HG03159 (cell line): ENCODE measurements at regions not wholly inside any gene's neighbourhood (a gene's known extent, or its start where the extent isn't known, plus 50 kb on each side); places are given as distances from the start of the nearest gene placed in this dataset.

Experiments
- ATAC-seq: cut with Tn5 transposase; IDR thresholded peaks from one replicate; pipeline ENCODE4 v1.9.1; 2021; ENCODE audit warnings: mild to moderate bottlenecking, moderate library complexity; ENCODE audit not compliant: unreplicated experiment

DNA sequence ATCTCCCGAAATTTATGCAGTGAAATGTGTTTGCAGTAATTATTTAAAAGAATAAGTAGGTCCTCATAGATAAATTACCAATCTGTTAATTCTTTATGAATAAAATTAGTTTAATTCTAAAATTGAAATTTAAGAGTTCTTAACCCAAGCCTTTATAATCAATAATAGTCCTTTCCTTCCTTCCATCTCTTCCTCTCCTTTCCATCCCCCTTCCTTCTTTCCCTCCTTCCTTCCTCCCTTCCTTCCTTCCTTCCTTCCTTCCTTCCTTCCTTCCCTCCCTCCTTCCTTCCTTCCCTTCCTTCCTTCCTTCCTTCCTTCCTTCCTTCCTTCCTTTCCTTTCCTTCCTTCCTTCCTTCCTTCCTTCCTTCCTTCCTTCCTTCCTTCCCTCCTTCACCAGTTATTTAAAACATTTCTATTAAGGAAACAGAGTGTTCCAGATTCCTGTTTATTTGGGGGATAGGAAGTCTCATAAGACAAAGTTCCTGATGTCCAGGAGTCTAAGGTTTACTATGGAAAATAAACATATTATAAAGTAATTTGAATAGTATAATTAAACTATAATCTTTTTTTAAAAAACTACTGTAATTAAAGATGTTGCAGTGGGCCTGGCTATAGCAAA is 285.3 kb upstream of the NOX3 start:
- ATAC-seq: no peak

DNA sequence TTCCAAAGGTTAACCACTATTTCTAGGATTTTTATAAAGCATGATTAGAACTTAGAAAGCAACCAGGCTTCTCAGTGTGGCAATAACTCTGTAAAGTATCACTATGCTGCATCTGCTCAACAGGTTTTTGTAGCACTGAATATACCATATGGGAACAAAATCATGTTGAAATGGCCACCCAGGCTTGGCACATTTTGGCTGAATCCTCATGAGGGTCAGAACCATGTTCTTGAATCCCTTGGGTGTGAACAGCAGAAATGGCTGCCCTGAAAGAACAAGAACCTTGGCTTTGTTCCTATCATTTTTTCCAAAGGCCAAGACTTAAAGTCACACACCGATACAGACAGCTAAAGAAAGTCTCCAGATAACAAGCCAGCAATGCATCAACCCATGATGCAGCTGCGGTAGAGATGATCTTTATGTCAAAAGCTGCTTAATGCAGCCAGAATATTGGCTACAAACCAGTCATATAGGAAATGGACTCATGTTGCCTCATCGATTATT is 283.0 kb upstream of the NOX3 start:
- no peak for ATAC-seq

DNA sequence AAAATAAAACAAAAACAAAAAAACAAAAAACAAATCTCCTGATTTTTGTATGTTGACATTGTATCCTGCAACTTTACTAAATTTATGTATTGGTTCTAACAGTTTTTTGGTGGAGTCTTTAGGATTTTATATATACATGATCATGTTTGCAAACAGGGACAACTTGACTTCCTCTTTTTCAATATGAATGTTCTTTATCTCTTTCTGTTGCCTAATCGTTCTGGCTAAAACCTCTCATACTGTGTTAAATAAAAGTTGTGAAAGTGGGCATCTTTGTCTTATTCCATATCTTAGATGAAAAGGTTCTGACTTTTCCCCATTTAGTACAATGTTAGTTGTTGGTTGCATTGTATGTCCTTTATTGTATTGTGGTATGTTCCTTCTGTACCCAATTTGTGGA is 261.7 kb upstream of the NOX3 start:
- no peak for ATAC-seq

DNA sequence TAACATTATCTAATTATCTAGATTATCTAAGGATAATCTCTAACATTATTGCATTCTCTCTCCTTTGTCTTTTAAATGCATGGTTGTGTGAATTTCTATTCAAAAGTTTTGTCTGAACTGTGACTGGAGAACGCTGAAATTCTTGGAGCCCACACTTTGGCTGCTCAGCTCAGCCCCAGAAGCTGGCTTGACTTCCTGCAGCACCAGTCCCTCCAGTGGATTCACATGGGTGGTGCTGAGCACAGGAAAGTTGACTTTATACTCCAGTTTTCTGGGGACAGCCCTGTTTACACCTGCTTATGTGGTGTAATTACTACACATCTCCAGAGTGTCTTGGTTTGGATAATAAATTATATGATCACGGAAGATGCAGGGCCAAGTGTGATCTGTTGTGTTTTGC is 255.1 kb upstream of the NOX3 start:
- no peak for ATAC-seq

DNA sequence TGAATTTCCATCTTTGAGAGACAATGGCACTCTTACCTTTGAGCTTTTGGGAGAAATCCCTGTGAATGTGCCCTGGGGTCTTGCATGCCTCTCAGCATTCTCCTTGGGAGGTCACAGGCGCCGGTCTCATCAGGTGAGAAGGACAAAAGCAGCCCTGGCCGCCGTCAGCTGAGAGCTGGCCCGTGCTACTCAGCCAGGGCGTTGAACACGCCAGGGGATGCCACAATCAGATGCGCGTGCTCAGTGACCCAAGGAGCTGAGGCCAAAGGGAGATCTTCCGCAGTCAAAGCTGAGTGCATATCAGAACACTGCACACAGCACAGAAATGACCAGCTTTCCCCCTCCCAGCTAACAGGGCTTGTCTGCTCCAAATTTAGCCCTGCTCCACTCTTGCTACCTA is 253.6 kb upstream of the NOX3 start:
- ATAC-seq: no peak

DNA sequence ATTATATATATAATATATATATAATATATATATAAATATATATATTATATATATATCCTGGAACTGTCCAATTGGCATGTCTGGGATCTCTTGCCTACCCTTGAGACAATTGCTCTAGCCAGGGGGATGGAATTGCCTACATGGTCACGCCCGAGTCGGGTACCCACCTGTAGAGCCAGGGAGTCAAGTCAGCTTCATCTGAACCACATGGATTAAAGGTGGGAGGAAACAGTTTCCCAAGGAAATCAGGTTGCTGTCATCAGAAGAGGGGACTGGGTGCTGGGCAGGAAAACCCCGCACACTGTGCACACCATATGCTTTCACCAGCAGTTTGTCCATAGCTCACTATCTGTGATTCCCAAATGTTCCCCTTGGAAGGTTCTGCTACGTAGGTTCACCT is 252.5 kb upstream of the NOX3 start:
- ATAC-seq: no peak

DNA sequence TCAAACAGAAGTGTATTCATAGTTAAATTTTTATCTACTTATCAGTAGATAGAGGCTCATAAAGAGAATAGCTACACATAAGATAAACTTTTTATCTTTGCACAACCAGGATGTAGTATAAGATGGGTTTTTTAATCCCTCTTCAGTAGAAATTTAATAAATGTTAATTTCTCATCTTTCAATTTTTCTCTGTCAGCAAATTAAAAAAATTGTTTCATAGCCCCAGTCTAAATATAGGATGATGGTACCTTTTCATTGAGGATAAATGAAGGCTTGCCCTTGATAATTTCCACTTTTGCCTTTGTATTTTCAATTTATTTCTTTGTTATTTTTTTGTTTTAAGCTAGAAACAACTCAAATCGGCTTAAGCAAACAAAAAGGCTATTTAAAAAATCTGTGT is 251.2 kb upstream of the NOX3 start:
- no peak for ATAC-seq

DNA sequence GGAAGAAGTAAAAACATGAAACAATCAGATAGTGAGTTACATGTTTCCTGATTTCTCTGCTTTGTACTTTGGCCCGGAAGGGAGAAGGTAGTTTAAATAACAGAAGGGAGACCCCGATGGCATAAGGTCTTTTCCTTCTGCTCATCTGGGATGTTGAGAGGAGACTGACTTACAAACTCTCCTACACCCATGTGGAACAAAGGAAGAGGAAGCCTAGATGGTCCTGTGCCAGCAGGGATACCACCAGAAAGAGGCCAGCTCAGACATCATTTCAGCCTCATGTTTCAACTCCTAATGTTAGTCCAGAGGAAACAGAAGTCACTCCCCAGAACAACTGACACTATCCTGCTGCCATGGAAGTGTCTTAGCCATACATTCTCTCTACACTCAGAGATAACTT is 250.7 kb upstream of the NOX3 start:
- ATAC-seq: no peak

DNA sequence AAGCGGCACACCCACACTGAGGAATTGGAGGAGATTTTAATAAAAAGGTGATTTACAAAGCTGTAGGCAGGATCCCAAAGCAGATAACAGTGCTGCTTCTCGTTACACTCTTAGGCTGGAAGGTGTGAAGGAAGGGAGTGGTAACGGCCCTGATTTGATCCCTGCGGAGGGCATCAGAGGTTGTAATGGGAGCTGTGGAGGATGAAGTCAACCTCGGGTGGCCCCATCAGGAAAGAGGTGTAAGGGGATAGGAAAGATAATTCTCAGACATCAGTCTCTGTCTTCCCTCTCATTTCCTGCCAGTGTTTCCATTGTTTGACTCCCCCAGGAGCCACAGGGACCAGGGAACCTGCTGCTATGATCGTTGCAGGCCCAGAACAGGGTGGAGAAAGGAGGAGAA is 245.7 kb upstream of the NOX3 start:
- ATAC-seq: no peak

DNA sequence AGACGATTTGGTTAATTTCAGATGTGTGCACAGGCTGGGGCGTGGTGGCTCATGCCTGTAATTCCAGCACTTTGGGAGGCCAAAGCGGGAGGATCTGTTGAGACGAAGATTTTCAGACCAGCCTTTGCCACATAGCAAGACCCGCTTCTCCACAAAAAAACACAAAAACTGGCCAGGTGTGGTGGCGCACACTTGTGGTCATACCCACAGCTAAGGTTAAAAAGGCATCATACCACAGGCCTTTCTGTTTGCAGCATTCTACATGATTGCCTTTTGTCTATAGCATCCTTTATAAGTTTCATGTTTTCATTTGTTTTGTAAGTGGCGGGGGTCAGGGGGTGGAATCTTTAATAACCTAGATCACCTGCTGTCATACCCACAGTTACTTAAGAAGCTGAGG is 239.9 kb upstream of the NOX3 start:
- ATAC-seq: no peak

DNA sequence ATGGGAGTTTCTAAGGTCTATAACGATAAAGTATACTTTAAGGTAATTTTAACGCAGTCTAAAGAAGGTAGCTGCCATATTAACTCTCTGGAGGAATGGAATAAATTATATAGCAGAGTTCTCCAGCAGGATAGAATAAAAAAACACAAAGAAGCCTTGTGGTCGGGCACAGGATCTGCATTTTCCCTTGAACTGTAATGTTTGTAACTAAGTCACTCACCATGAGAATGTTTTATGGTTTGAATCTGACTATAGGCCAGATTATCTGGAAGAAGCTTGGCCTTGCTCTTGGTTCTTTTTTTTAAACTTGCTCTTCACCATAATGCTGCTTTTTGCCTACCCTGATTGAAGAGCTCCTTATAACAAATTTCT is 238.8 kb upstream of the NOX3 start:
- no peak for ATAC-seq

DNA sequence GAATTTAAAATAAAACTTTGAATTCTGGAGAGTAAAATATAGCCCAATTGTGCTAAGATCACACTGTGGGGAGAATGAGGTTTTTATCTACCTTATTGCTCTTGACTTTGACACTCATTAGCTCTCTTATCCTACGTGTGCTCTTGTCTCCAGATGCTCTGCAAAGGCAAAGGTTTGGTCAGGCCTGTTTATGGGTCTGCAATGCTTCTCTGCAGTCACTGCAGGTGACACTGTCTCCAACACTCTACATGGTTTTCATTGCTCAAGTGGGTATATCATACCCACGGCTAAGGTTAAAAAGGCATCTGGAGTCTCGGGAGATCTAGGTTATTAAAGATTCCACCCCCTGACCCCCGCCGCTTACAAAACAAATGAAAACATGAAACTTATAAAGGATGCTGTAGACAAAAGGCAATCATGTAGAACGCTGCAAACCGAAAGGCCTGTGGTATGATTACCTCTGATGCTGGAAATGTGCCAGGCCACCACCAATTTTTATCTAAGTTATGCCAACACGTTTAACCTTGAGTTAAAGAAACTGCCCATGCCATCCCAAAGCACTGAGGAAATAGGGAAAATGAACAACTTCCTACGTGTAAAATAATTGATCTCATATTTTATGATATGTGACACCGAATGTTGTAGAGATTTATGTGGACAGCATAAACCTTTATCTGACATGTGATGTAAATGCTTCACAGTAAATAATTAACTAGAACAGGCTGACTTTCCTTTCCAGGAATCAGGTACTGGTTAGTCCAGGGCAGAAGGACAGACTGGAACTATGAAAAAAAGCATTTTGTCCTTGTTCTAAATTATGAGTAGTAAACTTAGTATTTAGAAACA is 238.2 kb upstream of the NOX3 start:
- no peak for ATAC-seq

DNA sequence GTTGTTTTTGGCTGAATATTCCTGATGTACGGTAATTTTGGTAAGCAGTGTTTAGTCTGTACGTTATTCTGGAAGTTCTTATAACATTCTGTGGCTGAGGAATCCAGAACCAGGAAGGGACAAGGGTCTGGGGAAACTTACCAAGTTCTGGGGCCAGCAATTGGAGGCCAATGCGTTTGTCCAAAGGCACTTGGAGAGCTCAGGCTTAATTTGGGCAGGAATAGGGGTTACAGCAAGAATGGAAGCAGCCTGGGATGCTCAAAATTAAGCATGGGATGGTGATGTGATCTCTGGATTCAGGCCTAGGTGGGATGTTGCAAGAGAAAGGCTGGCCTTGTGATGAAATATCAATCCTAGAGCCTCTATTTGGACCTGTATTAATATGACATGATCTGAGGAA is 235.2 kb upstream of the NOX3 start:
- ATAC-seq: no peak

DNA sequence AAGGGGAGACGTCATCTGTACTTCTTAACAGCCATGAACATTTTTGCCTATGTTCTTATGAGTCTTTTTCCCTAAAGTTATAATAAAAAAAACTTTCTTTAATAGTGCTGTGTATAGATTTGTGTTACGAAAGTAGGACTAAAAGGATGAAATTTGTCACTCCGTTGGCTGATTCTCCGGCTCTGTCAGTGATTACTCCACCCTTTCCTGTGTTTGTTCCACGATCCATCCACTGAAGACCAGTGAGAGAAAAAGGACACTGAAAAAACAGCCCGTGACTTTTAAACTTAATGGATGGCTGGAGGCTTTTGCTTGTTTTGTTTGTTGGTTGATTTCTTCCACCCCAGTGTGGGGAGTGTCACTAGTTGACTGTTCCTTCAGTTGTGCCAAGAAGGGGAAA is 232.0 kb upstream of the NOX3 start:
- ATAC-seq: no peak

DNA sequence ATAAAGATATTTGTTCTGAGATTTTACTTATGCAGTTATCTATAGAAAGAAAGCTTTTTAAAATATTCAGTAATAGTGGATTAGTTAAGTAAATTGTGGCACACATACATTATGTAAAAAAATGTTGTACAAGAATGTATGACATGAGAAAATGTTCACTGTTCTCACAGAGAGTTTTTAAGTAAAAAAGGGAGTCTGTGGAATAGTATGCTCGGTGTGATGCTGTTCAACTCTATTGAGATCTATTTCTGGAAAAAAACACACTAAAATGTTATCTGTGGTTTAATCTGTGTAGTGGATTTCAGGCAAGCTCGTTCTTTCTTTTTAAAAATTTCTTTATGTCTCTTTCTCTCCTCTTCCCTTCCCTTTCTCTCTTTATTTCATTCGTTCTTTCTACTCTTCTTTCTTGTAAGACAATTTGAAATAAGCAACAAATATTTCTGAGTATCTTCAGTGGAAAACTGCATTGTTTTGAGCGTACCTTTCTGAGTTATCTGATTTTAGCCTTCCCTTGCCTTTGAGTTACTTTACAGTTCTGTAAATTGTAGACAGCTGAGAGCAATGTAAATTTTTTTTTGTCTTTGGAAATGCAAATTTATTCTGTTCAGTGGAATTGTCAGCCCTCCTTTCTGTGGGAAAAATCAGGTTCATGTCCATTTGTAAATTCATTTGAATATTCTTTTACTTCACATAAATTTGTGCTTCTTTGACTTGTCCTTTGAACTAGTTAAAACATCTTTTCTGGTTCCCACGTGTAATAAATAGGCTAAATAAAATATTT is 229.0 kb upstream of the NOX3 start:
- no peak for ATAC-seq

DNA sequence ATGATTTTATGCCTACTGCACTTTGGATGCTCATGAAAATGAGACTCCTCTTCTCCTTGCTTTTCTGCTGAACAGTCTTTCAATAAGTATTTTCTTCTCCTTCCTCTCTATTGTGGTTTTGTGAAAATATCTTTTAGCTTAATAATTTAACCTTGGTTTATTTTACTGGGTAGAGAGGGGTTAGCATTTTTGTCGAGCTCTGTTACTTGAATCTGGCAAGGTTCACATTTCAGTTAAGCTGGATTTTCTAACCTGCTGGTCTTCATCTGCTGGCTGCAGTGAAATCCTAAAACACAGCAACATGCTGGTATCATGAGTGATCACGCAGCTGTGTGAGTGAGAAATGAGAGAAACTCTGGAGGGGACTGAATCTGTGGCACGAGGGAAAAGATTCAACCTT is 222.7 kb upstream of the NOX3 start:
- ATAC-seq: no peak

DNA sequence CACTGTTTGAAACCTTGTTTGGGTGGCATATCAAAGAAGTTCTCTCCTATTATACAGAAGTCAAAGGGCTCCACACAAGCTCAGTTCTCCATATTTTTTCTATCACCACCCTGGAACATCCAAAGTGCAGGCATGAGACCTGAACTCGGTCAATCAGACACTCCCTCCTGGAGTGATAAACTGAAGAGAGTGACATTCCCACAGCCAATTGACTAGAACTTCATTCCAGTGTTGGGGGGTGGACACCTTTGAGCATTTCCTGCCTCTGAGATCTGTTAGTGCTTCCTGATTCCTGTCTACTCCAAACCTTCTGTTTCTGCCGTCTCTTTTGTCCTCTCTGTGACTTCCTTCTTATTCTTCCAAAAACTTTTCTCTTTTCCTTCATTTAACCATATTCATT is 220.7 kb upstream of the NOX3 start:
- ATAC-seq: no peak

DNA sequence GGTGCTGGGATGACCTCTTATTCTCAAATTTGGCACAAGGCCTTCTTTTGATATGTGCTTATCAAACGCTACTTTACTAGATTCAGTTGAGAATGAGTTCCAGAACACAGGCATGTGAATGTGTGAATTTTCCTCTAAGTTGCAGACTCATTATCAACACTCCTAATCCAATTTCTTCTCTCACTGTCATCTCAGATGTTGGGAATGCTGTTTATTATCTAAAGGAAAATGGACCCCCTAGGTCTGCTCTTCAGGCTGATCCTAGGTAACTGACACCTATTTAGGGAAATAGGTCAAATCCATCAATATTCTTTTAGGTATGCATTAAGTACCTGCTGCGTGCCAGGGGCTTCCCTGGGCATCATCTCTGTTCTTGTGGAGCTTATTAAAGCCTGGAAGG is 215.0 kb upstream of the NOX3 start:
- ATAC-seq: no peak

DNA sequence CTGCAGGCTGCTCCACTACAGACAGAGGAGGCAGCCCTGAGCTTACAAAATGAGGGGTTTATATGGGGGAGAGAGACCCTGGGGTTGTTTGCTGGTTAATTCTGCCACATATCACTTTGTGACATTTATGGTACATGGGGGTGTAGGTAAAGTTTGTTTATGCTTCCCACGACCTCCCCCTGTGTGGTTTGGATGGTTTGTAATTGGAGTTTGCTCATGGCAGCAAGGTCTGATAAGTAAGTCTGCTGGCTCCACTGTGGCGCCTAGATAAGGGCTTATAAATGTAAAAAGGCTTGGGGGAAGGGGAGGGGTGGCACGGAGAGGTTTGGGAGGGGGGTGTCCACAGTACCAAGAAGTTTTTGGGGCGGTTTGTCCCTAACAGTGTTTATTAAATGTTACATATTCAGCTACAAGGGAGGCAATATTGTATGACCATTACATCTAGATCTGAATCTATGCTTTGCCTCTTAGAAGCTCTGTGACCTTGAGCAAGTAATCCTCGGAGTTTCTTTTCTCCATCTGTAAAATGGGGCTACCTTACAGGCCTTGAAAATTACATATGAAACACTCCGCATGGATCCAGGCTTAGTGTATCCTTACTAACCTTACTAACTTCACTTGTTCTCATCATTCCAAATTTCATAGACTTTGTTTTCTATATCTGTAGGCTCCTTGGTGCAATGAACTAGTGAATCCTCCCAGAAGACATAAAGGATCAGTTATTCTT is 204.8 kb upstream of the NOX3 start:
- no peak for ATAC-seq

DNA sequence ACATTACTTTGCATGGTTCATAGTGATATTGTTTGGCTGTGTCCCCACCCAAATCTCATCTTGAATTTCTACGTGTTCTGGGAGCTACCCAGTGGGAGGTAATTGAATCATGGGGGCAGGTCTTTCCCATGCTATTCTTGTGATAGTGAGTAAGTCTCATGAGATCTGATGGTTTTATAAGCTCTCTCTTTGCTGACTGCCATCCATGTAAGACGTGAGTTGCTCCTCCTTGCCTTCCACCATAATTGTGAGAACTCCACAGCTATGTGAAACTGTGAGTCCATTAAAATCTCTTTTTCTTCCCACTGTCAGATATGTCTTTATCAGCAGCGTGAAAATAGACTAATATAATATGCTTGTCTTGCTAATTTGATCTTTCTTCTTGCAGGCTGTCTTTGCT is 200.4 kb upstream of the NOX3 start:
- no peak for ATAC-seq

DNA sequence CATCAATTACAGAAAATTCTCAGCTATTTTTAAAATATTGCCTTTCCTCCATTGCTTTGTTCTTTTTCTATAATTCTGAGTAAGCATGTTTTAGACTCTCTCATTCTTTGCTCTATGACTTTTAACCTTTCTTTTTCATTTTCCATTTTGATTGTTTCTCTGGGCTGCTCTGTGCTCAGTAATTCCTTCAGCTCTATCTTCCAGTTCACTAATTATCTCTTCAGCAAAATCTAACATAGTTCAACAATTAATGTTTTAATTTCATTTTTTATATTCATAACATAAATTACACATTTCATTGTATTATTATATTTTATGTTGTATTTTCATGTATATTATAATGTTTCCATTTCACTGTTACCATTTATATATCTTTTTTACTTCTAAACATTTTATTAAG is 198.8 kb upstream of the NOX3 start:
- ATAC-seq: no peak
